Fibroblast of pulmonary artery (primary cell): ENCODE measurements at regions not wholly inside any gene's neighbourhood (a gene's known extent, or its start where the extent isn't known, plus 50 kb on each side); places are given as distances from the start of the nearest gene placed in this dataset.
A peak's percentile ranks its signal among the peaks of the same experiment; 100 is the strongest.
"Not testable (repeated sequence)": the region's sequence is repeated elsewhere in the genome, so short reads cannot be mapped to it uniquely, and the experiment has no call there.

Experiments
- DNase-seq: peaks from one replicate; pipeline ENCODE4 v3.0.0-alpha.2; 2010; ENCODE audit warnings: low read depth
- H3K4me3 ChIP-seq: replicated peaks from 2 replicates; pipeline ENCODE4 v1.5.1; 2011; ENCODE audit warnings: low read depth, mild to moderate bottlenecking, control low read depth, low read length, moderate library complexity
- CTCF ChIP-seq: IDR thresholded peaks from 2 replicates; pipeline ENCODE4 v1.5.1; 2011; ENCODE audit warnings: mild to moderate bottlenecking, control low read depth, low read length, inconsistent platforms; ENCODE audit errors: missing control alignments

GRCh38 chrX:125422986-125423385, 103.3 kb downstream of the TEX13C start:
- no peak overlapping the region for H3K4me3 ChIP-seq
- no peak for TF ChIP-seq CTCF
- no peak for DNase-seq

DNA sequence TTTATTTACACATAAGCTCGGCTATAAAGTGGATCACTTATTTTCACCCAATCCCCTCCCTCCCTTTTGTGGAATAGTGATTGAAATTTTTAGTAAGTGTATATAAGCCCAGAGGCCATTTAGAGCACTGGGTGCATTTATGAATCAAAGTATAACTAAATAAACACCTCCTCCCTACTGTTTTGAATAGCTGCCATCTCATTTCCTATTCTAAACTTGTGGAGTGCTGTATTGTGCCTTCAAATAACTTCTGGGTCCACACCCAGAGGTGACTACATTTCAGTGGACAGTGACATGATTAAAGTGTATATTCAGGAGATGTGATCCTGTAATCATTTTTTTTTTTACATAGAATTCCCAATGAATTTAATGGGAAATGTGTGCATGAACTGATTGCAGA, 104.9 kb downstream of the TEX13C start:
- H3K4me3 ChIP-seq, result no peak overlapping the region
- no peak for TF ChIP-seq CTCF
- DNase-seq, result no peak

GRCh38 chrX:125436855-125437254, 117.2 kb downstream of the TEX13C start:
- peak; percentile 15 for DNase-seq
- no peak overlapping the region for H3K4me3 ChIP-seq
- TF ChIP-seq CTCF, result peak; percentile 5

DNA sequence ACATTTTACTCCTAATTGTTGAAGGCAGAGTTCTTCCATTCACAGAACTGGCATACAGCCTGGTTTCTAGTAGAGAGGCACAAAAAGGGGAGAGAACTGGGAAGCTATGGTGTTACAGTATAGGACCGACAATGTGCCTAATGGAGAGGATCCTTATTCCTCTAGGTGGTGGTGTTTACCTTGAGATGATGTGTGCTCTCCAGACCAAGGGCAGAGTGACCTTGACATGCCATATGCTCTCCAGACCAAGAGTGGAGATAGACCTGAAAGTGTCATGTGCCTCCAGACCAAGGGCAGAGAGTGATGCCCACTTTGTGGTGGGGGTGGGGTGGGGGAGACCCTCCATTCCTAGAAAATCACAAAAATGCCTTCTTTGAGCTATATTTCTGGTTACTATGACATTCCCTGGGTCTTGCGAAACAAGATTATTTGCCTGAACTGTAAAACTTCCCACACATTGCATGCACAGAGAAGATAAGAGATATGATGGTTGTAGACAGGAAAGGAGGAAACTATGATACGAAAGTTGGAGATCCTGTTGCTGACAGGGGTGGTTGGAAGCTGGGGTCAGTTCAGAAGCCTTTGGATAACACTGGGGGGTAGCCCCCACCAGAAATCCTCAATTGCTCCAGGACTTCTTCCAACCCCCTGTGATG, 119.7 kb downstream of the TEX13C start:
- no peak for TF ChIP-seq CTCF
- peak; percentile 0 for DNase-seq

GRCh38 chrX:125444659-125445058, 125.0 kb downstream of the TEX13C start:
- TF ChIP-seq CTCF, result no peak
- no peak for DNase-seq
- H3K4me3 ChIP-seq, result no peak overlapping the region

More for the DNA sequence above, 119.7 kb downstream of the TEX13C start:
- no peak overlapping the region for H3K4me3 ChIP-seq

- no peak overlapping the region for H3K4me3 ChIP-seq
- no peak for TF ChIP-seq CTCF
- no peak for DNase-seq
Measured at GRCh38 chrX:125475482-125475881, 155.8 kb downstream of the TEX13C start.

DNA sequence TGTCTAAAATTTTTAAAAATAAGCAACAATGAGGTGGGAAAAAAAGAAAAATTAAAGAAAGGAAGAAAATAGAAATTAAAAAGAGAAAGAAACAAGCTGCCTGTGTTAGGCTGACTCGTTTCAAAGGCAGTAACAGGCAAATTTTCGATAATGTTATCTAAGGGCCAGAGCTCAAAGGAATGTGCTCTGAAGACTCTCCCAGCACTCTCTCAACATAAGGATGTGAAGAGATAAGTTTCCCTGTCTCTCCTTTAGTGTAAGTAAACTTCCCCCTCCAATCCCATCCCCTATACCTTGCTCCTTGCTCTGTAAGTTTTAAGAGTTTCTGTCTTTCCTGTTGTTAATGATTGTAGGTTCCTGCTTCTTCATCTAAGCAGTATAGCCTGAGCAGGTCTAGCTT, 172.8 kb downstream of the TEX13C start:
- H3K4me3 ChIP-seq, result no peak overlapping the region
- no peak for DNase-seq
- no peak for TF ChIP-seq CTCF

- DNase-seq, H3K4me3 ChIP-seq: not testable (repeated sequence)
Measured at GRCh38 chrX:125493004-125493403, 173.3 kb downstream of the TEX13C start.
